ENCODE measurements at regions not wholly inside any gene's neighbourhood (a gene's known extent, or its start where the extent isn't known, plus 50 kb on each side); places are given as distances from the start of the nearest gene placed in this dataset.

- H3K27ac ChIP-seq = no peak overlapping the region
- DNase-seq (ENCODE audit: low spot score) = no peak
- H3K36me3 ChIP-seq = no peaks in the 10 kb centered on the region
- H3K4me3 ChIP-seq = no peak overlapping the region
- H3K27me3 ChIP-seq = no peaks in the 10 kb centered on the region
- H3K4me1 ChIP-seq = no peaks in the 10 kb centered on the region
- H3K9me3 ChIP-seq = peaks cover 0 to 14% of the 10 kb centered on the region in 2 donors
- TF ChIP-seq, protein P1, sequence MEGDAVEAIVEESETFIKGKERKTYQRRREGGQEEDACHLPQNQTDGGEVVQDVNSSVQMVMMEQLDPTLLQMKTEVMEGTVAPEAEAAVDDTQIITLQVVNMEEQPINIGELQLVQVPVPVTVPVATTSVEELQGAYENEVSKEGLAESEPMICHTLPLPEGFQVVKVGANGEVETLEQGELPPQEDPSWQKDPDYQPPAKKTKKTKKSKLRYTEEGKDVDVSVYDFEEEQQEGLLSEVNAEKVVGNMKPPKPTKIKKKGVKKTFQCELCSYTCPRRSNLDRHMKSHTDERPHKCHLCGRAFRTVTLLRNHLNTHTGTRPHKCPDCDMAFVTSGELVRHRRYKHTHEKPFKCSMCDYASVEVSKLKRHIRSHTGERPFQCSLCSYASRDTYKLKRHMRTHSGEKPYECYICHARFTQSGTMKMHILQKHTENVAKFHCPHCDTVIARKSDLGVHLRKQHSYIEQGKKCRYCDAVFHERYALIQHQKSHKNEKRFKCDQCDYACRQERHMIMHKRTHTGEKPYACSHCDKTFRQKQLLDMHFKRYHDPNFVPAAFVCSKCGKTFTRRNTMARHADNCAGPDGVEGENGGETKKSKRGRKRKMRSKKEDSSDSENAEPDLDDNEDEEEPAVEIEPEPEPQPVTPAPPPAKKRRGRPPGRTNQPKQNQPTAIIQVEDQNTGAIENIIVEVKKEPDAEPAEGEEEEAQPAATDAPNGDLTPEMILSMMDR (IDR thresholded peaks at IDR 0.05) = no peak
Measured at GRCh38 chr22:47308886-47309285, 546.4 kb downstream of the TBC1D22A start.

DNA sequence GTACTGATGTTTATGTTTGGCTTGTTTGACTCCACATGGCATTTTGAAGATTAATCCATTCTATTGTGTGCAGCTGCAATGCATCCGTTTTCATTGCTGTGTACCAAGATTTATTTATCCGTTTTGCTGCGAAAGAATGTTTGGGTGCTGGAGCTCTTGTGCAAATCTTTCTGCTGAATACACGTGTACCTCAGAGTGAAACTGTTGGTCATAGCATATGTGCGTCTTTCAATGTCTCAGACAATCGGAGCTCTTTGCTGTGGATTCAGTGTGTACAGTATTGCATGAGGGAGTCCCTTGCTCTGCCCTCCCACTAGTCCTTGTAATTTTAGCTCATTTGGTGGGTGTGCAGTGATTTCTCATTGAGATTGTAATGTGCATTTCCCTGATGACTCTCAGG is 545.4 kb downstream of the TBC1D22A start:
- Histone ChIP-seq H3K4me1 (no peaks in the 10 kb centered on the region), H3K27ac (no peak overlapping the region), H3K9me3 (peaks cover 0 to 9% of the 10 kb centered on the region in 2 donors), H3K36me3 (no peaks in the 10 kb centered on the region), H3K27me3 (no peaks in the 10 kb centered on the region), H3K4me3 (no peak overlapping the region)
- no peak for DNase-seq (ENCODE audit: low spot score)
- TF ChIP-seq, protein P1 (IDR thresholded peaks at IDR 0.05) = no peak

- TF ChIP-seq, protein P1 (IDR thresholded peaks at IDR 0.05) = no peak
- no peak overlapping the region for H3K27ac ChIP-seq
- no peaks in the 10 kb centered on the region for H3K27me3 ChIP-seq
- no peaks in the 10 kb centered on the region for H3K4me1 ChIP-seq
- no peak for DNase-seq (ENCODE audit: low spot score)
- H3K36me3 ChIP-seq = no peaks in the 10 kb centered on the region
- peaks cover 0 to 4% of the 10 kb centered on the region in 2 donors for H3K9me3 ChIP-seq
- no peak overlapping the region for H3K4me3 ChIP-seq
Measured at GRCh38 chr22:47307326-47307725, 544.9 kb downstream of the TBC1D22A start.

DNA sequence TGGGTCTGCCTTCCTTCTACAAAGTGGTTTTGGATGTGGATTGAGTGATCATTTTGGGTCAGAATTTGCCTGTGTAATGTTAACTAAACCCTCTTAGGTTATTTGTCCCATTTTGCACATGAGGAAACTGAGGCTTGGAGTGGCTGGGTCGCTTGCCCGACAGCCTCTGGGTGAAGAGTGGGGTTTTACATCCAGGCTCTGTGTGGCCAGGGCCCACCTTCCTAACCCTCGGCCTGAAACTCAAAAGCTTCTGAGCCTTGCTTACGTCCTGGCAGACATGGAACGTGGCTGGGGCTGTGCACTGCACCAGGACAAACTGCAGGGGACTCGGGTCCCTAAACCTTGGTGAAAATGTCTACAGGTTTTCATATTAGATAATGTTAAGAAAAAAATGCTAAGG is 542.4 kb downstream of the TBC1D22A start:
- no peak overlapping the region for H3K4me3 ChIP-seq

GRCh38 chr22:47304191-47304831 is 541.9 kb downstream of the TBC1D22A start:
- DNase-seq (ENCODE audit: low spot score) = peak; percentile 48
- no peaks in the 10 kb centered on the region for H3K27me3 ChIP-seq
- TF ChIP-seq, protein P1 (IDR thresholded peaks at IDR 0.05) = no peak
- no peaks in the 10 kb centered on the region for H3K36me3 ChIP-seq
- H3K4me1 ChIP-seq = no peaks in the 10 kb centered on the region
- H3K9me3 ChIP-seq = no peaks in the 10 kb centered on the region
- no peak overlapping the region for H3K27ac ChIP-seq
- H3K4me3 ChIP-seq = no peak overlapping the region

More for the DNA sequence above, 542.4 kb downstream of the TBC1D22A start:
- Histone ChIP-seq H3K36me3 (no peaks in the 10 kb centered on the region), H3K27me3 (no peaks in the 10 kb centered on the region), H3K4me1 (no peaks in the 10 kb centered on the region), H3K27ac (no peak overlapping the region), H3K9me3 (no peaks in the 10 kb centered on the region)
- TF ChIP-seq, protein P1 (IDR thresholded peaks at IDR 0.05) = no peak
- DNase-seq (ENCODE audit: low spot score) = peak; percentile 34

Measured in right atrium auricular region (tissue), 2 donors.